ENCODE measurements at regions not wholly inside any gene's neighbourhood (a gene's known extent, or its start where the extent isn't known, plus 50 kb on each side); places are given as distances from the start of the nearest gene placed in this dataset.

DNA sequence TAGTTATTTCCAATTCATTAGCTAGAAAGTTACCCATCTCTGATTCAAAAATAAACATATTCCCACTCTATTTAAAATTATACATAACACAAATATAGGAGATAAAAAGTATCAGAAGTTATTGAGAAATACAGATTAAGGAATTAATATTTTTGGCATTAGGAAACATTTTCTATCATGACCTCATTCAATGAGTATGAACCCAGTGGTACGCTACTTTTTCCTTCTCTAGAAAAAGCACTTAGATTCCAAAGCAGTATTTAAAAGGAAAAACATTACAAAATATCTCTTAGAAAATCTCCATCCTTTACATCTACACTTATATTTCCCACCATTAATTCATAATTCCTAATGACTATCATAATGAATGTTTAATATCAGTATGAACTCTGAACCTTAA, 240.6 kb upstream of the GNAI1 start:
- TF ChIP-seq POLR2A (IDR thresholded peaks at IDR 0.05; ENCODE audit: low read depth, low read length) (no peak), IKZF2 (IDR thresholded peaks at IDR 0.05) (no peak), SMARCA5 (IDR thresholded peaks at IDR 0.05) (no peak), FOXK2 (IDR thresholded peaks at IDR 0.05) (no peak), BHLHE40 (IDR thresholded peaks at IDR 0.05; ENCODE audit: borderline replicate concordance in 1 of 2, low read depth in 2 of 2, low read length in 1 of 2) (no peak)
- no peak overlapping the region for H3K4me3 ChIP-seq
- ChIA-PET CTCF (no interaction called here), RAD21 (ENCODE audit: unreplicated experiment) (no interaction called here), POLR2A (no interaction called here), SMC1A (ENCODE audit: uncharacterized antibody, unreplicated experiment) (no interaction called here)
- 6% methylated on average over 1 of the region's 1 CpG for WGBS (ENCODE audit: insufficient coverage, insufficient replicate concordance, low lambda C conversion rate, missing lambda C conversion rate)
- intact Hi-C loops (cut with micrococcal nuclease; ENCODE audit: unreplicated experiment) = no loop called here
- H3K9ac ChIP-seq (ENCODE audit: control insufficient read depth, insufficient read depth, low read length) = no peak overlapping the region
- ATAC-seq = no peak
- FAIRE-seq = no peak
- H2AFZ ChIP-seq (ENCODE audit: control insufficient read depth, low read depth, low read length) = no peak overlapping the region
- H4K20me1 ChIP-seq (ENCODE audit: control insufficient read depth, insufficient read depth) = no peaks in the 10 kb centered on the region
- H3K79me2 ChIP-seq (ENCODE audit: control insufficient read depth, insufficient read depth, low read length) = no peaks in the 10 kb centered on the region
- no peak overlapping the region for H3K4me2 ChIP-seq (ENCODE audit: control insufficient read depth, insufficient read depth)
- H3K27ac ChIP-seq (ENCODE audit: control insufficient read depth, insufficient read depth) = no peak overlapping the region
- H3K4me1 ChIP-seq (ENCODE audit: control insufficient read depth, insufficient read depth, low read length) = no peaks in the 10 kb centered on the region
- H3K27me3 ChIP-seq (replicated peaks in 1 of 2; ENCODE audit: control insufficient read depth in 2 of 2, insufficient read depth in 2 of 2, low read length in 1 of 2) = no peaks in the 10 kb centered on the region
- no peaks in the 10 kb centered on the region for H3K9me3 ChIP-seq (replicated peaks; ENCODE audit: control insufficient read depth, insufficient read depth, low read length)
- no peak for DNase-seq (ENCODE audit: low read depth, low spot score)
- no peaks in the 10 kb centered on the region for H3K36me3 ChIP-seq (ENCODE audit: control insufficient read depth in 2 of 2, insufficient read depth in 2 of 2, low read length in 1 of 2)
- in situ Hi-C loops (cut with MboI) = no loop called here
- BruUV-seq (replicated peaks) = no TSS peak

GRCh38 chr7:79882922-79883321, 251.7 kb upstream of the GNAI1 start:
- H3K4me1 ChIP-seq (ENCODE audit: control insufficient read depth, insufficient read depth, low read length) = no peaks in the 10 kb centered on the region
- ChIA-PET POLR2A (no interaction called here), CTCF (no interaction called here), RAD21 (ENCODE audit: unreplicated experiment) (no interaction called here), SMC1A (ENCODE audit: uncharacterized antibody, unreplicated experiment) (no interaction called here)
- intact Hi-C loops (cut with micrococcal nuclease; ENCODE audit: unreplicated experiment) = no loop called here
- no peak overlapping the region for H3K9ac ChIP-seq (ENCODE audit: control insufficient read depth, insufficient read depth, low read length)
- H3K9me3 ChIP-seq (replicated peaks; ENCODE audit: control insufficient read depth, insufficient read depth, low read length) = no peaks in the 10 kb centered on the region
- TF ChIP-seq FOXK2 (IDR thresholded peaks at IDR 0.05) (no peak), SMAD1 (IDR thresholded peaks at IDR 0.05; ENCODE audit: low read depth, partially characterized antibody) (no peak), ASH2L (IDR thresholded peaks at IDR 0.05; ENCODE audit: borderline replicate concordance, low read depth) (no peak), NR2C2 (IDR thresholded peaks at IDR 0.05; ENCODE audit: borderline replicate concordance, control insufficient read depth, insufficient read length, low read depth) (no peak), ZNF622 (IDR thresholded peaks at IDR 0.05) (no peak), NBN (IDR thresholded peaks at IDR 0.05) (no peak), STAT1 (conservative IDR thresholded peaks at IDR 0.05) (no peak), NFYA (IDR thresholded peaks at IDR 0.05; ENCODE audit: borderline replicate concordance, low read depth, low read length) (no peak), MTA2 (IDR thresholded peaks at IDR 0.05; ENCODE audit: low read depth) (no peak), YY1 (IDR thresholded peaks at IDR 0.05; ENCODE audit: low read depth, low read length) (no peak), ZBTB11 (CRISPR knock-in tag; IDR thresholded peaks at IDR 0.05) (no peak), SPI1 (IDR thresholded peaks at IDR 0.05; ENCODE audit: borderline replicate concordance, insufficient read depth, low read depth, low read length) (no peak)
- TF ChIP-seq, protein P1, sequence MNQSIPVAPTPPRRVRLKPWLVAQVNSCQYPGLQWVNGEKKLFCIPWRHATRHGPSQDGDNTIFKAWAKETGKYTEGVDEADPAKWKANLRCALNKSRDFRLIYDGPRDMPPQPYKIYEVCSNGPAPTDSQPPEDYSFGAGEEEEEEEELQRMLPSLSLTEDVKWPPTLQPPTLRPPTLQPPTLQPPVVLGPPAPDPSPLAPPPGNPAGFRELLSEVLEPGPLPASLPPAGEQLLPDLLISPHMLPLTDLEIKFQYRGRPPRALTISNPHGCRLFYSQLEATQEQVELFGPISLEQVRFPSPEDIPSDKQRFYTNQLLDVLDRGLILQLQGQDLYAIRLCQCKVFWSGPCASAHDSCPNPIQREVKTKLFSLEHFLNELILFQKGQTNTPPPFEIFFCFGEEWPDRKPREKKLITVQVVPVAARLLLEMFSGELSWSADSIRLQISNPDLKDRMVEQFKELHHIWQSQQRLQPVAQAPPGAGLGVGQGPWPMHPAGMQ (IDR thresholded peaks at IDR 0.05; ENCODE audit: borderline replicate concordance) = no peak
- FAIRE-seq (no peak), ATAC-seq (no peak), DNase-seq (ENCODE audit: low read depth, low spot score) (no peak)
- H3K27me3 ChIP-seq (replicated peaks in 1 of 2; ENCODE audit: control insufficient read depth in 2 of 2, insufficient read depth in 2 of 2, low read length in 1 of 2) = no peaks in the 10 kb centered on the region
- no peak overlapping the region for H3K27ac ChIP-seq (ENCODE audit: control insufficient read depth, insufficient read depth)
- no peaks in the 10 kb centered on the region for H4K20me1 ChIP-seq (ENCODE audit: control insufficient read depth, insufficient read depth)
- H3K36me3 ChIP-seq (ENCODE audit: control insufficient read depth in 2 of 2, insufficient read depth in 2 of 2, low read length in 1 of 2) = no peaks in the 10 kb centered on the region
- no peak overlapping the region for H2AFZ ChIP-seq (ENCODE audit: control insufficient read depth, low read depth, low read length)
- no peak overlapping the region for H3K4me3 ChIP-seq
- no peaks in the 10 kb centered on the region for H3K79me2 ChIP-seq (ENCODE audit: control insufficient read depth, insufficient read depth, low read length)
- no TSS peak for BruUV-seq (replicated peaks)
- in situ Hi-C loops (cut with MboI) = no loop called here
- 19% methylated on average over 2 of the region's 2 CpGs for WGBS (ENCODE audit: insufficient coverage, insufficient replicate concordance, low lambda C conversion rate, missing lambda C conversion rate)
- H3K4me2 ChIP-seq (ENCODE audit: control insufficient read depth, insufficient read depth) = no peak overlapping the region
